Fibroblast of pulmonary artery (primary cell): ENCODE measurements at regions not wholly inside any gene's neighbourhood (a gene's known extent, or its start where the extent isn't known, plus 50 kb on each side); places are given as distances from the start of the nearest gene placed in this dataset.

Experiments
- DNase-seq: peaks from one replicate; pipeline ENCODE4 v3.0.0-alpha.2; 2010; ENCODE audit warnings: low read depth
- H3K4me3 ChIP-seq: replicated peaks from 2 replicates; pipeline ENCODE4 v1.5.1; 2011; ENCODE audit warnings: low read depth, mild to moderate bottlenecking, control low read depth, low read length, moderate library complexity
- TF ChIP-seq, protein P1 (sequence below): IDR thresholded peaks from 2 replicates; pipeline ENCODE4 v1.5.1; 2011; ENCODE audit warnings: mild to moderate bottlenecking, control low read depth, low read length, inconsistent platforms; ENCODE audit errors: missing control alignments

DNA sequence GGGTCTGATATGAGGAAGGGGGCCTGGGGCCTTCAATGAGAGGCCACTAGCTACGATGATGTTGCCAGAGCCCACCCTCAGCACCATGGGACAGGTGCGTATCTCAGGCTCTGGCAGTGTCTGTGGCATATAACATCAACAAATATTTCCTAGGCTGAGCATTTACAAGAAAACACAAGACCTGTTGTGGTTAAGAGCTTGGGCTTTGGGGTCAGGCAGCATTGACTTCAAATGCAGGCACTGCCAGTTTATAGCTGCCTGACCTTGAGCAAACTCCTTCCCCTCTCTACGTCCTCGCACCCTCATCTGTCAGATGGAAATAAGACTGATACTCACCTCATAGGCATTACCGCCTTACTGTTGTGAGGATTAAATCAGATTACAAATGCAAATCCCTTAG is 156.0 kb downstream of the KATNAL1 start:
- H3K4me3 ChIP-seq = no peak overlapping the region
- DNase-seq = no peak
- TF ChIP-seq, protein P1, sequence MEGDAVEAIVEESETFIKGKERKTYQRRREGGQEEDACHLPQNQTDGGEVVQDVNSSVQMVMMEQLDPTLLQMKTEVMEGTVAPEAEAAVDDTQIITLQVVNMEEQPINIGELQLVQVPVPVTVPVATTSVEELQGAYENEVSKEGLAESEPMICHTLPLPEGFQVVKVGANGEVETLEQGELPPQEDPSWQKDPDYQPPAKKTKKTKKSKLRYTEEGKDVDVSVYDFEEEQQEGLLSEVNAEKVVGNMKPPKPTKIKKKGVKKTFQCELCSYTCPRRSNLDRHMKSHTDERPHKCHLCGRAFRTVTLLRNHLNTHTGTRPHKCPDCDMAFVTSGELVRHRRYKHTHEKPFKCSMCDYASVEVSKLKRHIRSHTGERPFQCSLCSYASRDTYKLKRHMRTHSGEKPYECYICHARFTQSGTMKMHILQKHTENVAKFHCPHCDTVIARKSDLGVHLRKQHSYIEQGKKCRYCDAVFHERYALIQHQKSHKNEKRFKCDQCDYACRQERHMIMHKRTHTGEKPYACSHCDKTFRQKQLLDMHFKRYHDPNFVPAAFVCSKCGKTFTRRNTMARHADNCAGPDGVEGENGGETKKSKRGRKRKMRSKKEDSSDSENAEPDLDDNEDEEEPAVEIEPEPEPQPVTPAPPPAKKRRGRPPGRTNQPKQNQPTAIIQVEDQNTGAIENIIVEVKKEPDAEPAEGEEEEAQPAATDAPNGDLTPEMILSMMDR = no peak

DNA sequence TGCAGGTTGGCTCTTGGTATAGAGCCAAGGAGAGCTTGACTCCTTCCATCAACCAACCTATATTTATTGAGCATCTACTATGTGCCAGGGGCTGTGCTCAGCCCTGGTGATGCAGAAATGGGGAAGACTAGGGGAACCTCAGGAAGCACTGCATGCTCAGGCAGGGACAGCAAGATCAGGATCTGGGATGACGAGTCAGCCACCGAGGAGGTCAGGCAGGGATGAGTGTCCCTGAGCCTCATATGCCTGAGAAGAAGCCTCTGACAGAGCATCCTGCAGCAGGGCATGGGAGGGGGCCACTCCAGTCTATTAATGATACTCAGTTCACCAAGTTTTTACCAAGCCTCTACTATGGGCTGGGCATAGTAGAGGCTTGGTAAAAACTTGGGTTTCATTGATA is 158.1 kb downstream of the KATNAL1 start:
- H3K4me3 ChIP-seq = no peak overlapping the region
- TF ChIP-seq, protein P1 = no peak
- DNase-seq = no peak

DNA sequence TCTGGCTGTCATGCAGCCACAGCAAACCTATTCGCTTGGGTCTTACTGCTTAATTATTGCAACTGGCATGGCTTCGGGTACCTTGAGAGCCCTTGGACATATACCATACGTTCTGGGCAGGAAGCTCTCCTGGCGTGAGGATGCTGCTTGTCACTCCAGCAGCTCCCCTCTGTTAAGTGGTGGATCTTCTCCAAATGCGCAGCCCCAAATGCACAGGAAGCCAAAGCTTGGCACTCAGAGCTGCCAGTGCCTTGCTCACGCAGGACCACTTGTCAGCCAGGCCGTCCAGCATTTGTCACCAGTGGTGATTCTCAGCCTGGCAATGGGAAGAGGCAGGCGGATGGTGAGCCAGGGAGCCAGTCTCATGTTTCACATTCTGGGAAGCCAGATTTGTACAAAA is 158.6 kb downstream of the KATNAL1 start:
- TF ChIP-seq, protein P1 = no peak
- no peak for DNase-seq
- no peak overlapping the region for H3K4me3 ChIP-seq

DNA sequence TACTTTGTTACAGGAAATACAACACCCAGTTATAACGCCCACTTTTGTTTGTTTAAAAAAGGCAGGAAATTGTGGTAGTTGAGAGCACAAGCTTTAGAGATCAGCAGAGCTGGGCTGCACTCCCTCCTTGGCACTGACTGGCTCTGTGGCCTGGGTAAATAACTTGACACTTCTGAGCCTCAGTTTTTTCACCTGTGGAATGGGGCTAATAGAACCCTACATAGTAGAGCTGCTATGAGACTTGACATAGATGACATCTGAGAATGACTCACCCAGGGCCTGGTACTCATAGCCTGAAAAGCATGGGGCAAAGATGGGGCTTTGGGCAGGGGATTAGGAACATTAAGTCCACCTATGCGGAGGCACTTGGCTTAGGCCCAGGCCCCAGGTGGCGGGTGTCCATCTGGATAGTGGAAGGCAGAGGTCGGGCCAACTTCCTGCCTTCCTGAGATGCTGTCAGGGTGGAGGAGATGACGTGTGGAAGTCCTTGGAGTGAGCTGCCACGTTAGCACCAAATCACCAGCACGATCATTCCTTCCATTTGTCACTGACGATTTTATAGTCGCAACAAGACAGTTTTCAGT is 159.1 kb downstream of the KATNAL1 start:
- no peak overlapping the region for H3K4me3 ChIP-seq
- DNase-seq = no peak
- TF ChIP-seq, protein P1 = no peak

DNA sequence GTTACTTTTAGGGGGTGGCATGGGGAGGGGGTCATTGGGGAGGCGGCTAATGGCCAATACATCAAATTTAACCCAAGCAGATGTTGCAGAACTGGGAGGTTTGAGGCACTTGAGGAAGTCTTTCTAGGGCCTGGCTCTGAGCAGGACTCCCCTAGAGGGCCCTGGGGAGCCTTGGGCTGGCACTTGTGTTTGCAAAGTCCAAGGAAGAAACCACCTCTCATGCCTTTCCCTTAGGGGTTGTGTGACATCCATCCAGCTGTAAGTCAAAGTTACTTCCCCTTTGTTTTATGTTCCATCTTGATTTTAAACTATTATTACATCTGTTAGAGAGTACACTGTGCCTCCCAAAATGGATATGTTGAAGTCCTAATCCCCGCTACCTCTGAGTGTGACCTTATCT is 159.9 kb downstream of the KATNAL1 start:
- no peak overlapping the region for H3K4me3 ChIP-seq
- no peak for DNase-seq
- TF ChIP-seq, protein P1 = no peak

DNA sequence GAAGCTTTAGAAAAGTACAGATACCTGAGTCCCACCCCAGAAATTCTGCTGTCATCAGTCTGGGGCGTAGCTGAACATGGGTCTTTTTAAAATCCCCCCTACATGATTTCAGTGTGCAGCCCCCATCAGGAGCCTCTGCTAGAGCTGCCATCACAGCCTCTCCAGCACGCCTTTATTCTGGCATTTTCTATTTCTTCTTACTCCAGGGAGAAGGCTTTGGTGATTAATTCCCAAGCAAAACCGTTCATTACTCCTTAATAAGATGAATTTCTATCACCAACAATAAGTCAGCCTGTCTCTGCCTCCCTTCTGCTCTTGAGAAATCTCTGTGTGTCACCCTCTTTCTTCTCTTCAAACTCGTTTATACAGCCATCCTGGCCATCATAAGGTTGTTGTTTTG is 160.3 kb downstream of the KATNAL1 start:
- TF ChIP-seq, protein P1 = no peak
- no peak for DNase-seq
- no peak overlapping the region for H3K4me3 ChIP-seq

DNA sequence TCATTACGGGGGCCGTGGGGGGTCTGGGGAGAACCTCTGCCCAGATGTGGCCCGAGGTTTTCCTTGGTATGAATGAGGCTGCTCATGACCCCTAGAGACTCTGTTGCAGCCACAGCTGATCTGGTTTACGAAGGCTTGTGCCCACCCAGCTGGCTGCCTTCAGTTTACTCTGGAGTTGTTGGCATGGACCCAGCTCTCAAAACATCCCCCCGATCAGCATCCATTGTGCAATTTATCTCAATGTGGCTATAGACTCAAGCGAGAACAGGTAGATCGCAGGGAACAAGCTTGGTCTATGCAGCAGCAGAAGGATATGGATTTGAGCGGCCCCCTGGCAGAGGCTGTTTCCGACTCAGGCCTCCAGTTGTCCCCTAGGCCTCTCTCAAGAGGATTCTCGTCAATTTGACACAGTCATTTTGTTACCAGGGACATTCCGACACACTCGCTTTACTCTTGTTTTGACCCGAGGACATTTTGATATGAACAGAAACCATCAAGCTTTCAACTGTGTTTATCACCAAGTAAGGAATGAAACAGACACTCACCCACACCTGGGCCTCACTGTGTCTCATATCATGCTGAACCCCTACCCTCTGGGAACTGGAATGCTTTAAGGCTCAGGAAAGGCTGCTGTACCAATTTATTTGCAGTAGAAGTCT is 161.5 kb downstream of the KATNAL1 start:
- DNase-seq = no peak
- TF ChIP-seq, protein P1 = no peak
- no peak overlapping the region for H3K4me3 ChIP-seq
